ENCODE measurements at regions not wholly inside any gene's neighbourhood (a gene's known extent, or its start where the extent isn't known, plus 50 kb on each side); places are given as distances from the start of the nearest gene placed in this dataset.

GRCh38 chr18:5091741-5092140 is 105.3 kb downstream of the AKAIN1 start:
- ATAC-seq, result no peak
- Mint-ChIP-seq H3K4me3 (no peak overlapping the region), H3K27me3 (peaks cover 0 to 1% (median 0%) of the 10 kb centered on the region in 5 donors), H3K4me1 (no peaks in the 10 kb centered on the region), H3K36me3 (peaks cover 0 to 20% (median 18%) of the 10 kb centered on the region in 3 donors), H3K9me3 (peaks cover 0 to 43% (median 21%) of the 10 kb centered on the region in 9 donors), H3K27ac (no peak overlapping the region)
- POLR2A ChIA-PET, result no interaction called here
- DNase-seq, result no peak

DNA sequence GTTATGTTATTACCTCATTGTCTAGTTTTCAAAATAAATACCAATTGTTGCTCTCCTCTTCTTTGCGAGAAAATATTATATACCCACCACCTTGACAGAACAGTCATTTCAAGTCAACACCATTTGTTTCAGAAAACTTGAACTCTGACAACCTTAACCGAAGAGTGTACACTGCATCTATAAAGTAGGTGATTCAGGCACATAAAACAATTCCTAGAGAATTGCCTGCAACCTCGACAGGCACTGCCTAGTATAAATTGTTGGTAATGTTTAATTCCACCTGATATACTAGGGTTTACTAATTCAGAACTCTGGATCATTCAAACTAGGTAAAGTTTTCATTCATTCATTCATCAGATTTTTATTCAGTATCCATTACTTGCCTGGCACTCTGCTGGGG is 121.8 kb downstream of the AKAIN1 start:
- Mint-ChIP-seq H3K27me3 (peaks cover 0 to 15% (median 4%) of the 10 kb centered on the region in 5 donors), H3K9me3 (no peaks in the 10 kb centered on the region), H3K36me3 (no peaks in the 10 kb centered on the region), H3K4me1 (peaks cover 2 to 6% (median 3%) of the 10 kb centered on the region in 4 donors), H3K27ac (no peak overlapping the region), H3K4me3 (no peak overlapping the region)
- ATAC-seq, result no peak
- POLR2A ChIA-PET, result no interaction called here
- DNase-seq, result no peak

DNA sequence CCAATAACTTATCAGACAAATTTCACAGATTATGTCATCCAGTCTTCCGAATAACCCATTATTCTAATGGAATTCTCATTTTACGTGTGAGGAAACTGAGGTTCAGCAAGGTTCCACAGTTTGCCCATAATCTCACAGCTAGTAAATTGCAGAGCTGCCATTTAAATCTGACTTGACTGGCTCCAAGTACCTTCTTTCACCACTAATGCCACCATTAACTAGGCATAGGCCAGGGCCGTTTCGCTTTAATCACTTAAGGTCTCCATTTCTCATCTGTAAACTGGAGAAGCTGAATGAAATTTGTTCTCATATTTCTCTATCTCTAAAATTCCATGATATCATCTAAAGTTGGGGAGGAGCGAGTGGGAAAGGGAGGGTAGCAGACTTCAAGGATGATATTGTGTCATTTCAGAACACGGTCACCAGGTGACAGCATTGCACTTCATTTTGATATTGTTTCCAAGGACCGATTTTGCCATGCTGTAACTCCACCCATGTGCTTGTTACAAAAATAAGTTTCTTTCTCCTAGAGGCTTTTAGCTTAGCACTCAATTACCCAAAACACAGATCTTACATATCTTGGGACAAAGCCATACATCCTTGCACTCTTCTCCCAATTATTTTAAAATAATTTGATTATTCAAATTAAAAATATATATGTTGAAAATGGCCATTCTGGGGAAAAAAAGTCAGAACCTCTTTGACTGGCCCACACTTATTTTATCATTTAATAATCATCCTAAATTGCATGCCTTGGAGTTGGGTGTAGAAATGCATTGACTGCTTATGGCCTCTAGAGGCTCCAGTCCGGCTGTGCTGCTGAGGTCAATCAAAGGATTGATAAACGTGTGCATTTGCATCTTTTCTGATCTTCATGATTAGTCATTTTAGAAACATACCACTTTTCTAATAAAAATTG is 123.8 kb downstream of the AKAIN1 start:
- Mint-ChIP-seq H3K9me3 (no peaks in the 10 kb centered on the region), H3K36me3 (no peaks in the 10 kb centered on the region), H3K4me3 (no peak overlapping the region), H3K27me3 (peaks cover 0 to 15% (median 3%) of the 10 kb centered on the region in 5 donors), H3K27ac (no peak overlapping the region), H3K4me1 (peaks cover 2 to 6% (median 3%) of the 10 kb centered on the region in 4 donors)
- ATAC-seq, result peak; percentile 64 to 76
- POLR2A ChIA-PET, result no interaction called here
- peak in 8 of 10 donors; percentile 8 to 47 (median 28) for DNase-seq

DNA sequence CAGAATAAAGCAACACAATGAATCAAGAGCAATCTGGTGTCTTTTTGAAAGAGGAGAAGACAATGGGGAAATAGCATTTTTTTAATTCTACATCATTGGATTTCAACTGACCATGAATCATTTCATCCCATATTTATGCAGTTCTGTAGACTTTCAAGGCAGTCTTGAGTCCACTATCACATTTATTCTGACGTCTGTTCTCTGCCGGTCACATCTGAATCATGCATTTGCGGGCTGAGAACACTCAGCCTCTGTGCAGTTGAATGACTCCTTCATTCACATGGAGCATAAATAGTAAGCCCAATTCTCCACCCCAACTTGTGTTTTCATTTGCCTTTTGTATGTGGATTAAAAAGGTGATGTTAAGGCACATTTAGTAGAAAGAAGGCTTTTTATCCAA is 128.2 kb downstream of the AKAIN1 start:
- POLR2A ChIA-PET, result no interaction called here
- no peaks in the 10 kb centered on the region for H3K9me3 Mint-ChIP-seq
- ATAC-seq (no peak), DNase-seq (no peak)
- peaks cover 0 to 15% (median 0%) of the 10 kb centered on the region in 5 donors for H3K27me3 Mint-ChIP-seq
- peaks cover 2 to 6% (median 3%) of the 10 kb centered on the region in 4 donors for H3K4me1 Mint-ChIP-seq
- H3K36me3 Mint-ChIP-seq, result no peaks in the 10 kb centered on the region
- no peak overlapping the region for H3K27ac Mint-ChIP-seq
- H3K4me3 Mint-ChIP-seq, result no peak overlapping the region

DNA sequence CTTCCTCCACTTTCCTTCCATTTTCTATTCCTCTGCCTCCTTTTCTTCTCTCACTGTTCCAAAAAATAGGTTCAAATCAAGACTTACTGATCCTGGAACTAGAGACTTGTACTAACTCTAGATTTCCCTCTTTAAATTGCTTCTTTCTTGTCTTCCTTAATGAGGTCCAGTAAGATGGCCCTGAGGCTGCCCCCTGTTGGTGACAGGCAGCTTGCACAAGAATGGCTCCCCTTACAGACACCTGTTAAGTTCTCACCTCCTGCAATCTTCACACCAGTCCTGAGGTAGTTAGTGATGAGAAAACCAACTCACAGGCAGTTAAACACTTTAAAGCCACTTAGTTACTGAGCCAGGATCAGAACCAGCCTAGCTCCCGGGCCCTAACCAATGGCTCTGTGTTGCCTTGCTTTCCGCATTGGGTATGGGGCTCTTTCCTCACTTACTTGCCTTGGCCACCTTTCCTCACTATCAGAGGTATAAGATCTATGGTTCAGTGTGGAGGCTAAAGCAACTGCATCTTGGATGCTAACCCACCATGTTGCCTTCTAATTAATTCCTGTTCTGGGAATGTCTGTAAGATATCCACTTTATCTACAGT is 130.6 kb downstream of the AKAIN1 start:
- POLR2A ChIA-PET, result no interaction called here

DNA sequence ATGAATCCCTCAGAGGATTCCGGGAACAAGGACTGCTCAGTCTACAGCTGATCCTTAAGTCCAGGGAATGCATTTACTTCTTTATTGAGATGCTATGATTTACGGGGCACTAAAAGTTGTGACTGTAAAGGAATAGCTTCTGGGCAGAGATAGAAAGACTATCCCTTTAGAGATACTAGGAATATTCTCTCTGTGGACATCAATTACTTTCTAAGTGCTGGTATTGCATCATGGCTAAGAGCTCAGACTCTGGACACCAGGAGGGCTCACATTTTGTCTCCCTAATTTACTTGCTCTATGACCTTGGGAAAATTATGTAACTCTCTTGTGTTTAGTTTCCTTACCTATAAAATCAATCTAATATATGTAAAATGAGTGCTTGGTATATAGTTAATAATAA is 131.4 kb downstream of the AKAIN1 start:
- Mint-ChIP-seq H3K9me3 (no peaks in the 10 kb centered on the region), H3K27me3 (no peaks in the 10 kb centered on the region), H3K27ac (no peak overlapping the region), H3K4me3 (no peak overlapping the region), H3K36me3 (no peaks in the 10 kb centered on the region), H3K4me1 (no peaks in the 10 kb centered on the region)
- POLR2A ChIA-PET, result no interaction called here
- ATAC-seq (no peak), DNase-seq (no peak)

More for the DNA sequence above, 130.6 kb downstream of the AKAIN1 start:
- Mint-ChIP-seq H3K4me3 (no peak overlapping the region), H3K9me3 (no peaks in the 10 kb centered on the region), H3K36me3 (no peaks in the 10 kb centered on the region), H3K4me1 (no peaks in the 10 kb centered on the region), H3K27ac (peak overlapping the region in 1 of 10 donors; percentile 28), H3K27me3 (no peaks in the 10 kb centered on the region)
- ATAC-seq (no peak), DNase-seq (no peak)

DNA sequence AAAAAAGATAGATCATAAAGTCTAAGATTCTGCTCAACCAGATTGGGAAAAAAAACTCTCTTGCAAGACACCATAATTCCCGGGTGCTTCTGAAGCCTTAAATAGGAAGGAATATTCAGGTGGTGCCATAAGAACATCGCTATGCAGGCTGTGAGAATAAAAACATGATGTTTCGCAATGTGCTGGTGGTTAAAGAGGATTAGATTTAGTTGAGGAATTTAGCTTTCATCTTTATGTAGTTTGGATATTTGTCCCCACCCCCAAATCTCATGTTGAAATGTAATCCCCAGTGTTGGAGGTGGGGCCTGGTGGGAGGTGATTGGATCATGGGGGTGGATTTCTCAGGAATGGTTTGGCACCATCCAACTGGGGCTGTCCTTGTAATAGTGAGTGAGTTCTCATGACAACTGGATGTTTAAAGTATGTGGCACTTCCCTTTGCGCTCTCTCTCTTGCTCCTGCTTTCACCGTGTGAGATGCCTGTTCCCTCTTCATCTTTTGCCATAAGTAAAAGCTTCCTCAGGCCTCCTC is 132.2 kb downstream of the AKAIN1 start:
- no peaks in the 10 kb centered on the region for H3K27me3 Mint-ChIP-seq
- H3K9me3 Mint-ChIP-seq, result no peaks in the 10 kb centered on the region
- no peak overlapping the region for H3K27ac Mint-ChIP-seq
- DNase-seq, result no peak
- no peak for ATAC-seq
- H3K36me3 Mint-ChIP-seq, result no peaks in the 10 kb centered on the region
- H3K4me1 Mint-ChIP-seq, result no peaks in the 10 kb centered on the region
- H3K4me3 Mint-ChIP-seq, result no peak overlapping the region
- POLR2A ChIA-PET, result no interaction called here

DNA sequence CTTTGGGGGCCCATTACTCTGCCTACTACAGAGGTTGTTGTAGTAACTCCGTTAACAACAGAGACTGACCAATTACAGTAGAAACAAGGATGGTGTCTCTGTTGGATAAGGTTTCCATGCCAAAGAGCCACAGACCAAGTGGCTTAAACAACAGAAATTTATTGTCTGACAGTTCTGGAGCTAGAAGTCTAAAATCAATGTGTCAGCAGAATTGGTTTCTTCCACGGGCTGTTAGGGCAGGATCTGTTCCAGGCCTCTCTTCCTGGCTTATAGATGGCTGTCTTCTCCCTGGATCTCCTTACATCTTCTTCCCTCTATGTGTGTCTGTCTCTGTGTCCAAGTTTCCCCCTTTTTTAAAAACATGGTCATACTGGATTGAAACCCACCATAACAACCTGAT is 135.3 kb downstream of the AKAIN1 start:
- peak overlapping the region in 3 of 10 donors; percentile 13 to 64 (median 51) for H3K27ac Mint-ChIP-seq
- H3K4me3 Mint-ChIP-seq, result no peak overlapping the region
- ATAC-seq (no peak), DNase-seq (no peak)
- no peaks in the 10 kb centered on the region for H3K9me3 Mint-ChIP-seq
- peaks cover 16 to 24% (median 23%) of the 10 kb centered on the region in 4 donors for H3K4me1 Mint-ChIP-seq
- POLR2A ChIA-PET, result no interaction called here
- no peaks in the 10 kb centered on the region for H3K27me3 Mint-ChIP-seq
- no peaks in the 10 kb centered on the region for H3K36me3 Mint-ChIP-seq

DNA sequence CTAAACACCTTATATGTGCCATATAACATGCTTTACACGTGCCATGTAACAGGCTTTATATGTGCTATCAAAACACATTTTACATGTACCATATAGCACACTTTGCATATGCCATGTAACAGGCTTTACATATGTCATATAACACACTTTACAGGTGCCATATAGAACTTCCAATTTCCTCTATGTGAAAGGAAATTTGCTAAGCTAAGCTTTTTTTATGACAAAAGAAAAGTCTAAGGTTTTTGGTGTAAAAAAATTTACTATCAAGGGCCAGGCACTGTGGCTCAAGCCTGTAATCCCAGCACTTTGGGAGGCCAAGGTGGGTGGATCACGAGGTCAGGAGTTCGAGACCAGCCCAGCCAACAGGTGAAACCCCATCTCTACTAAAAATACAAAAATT is 136.5 kb downstream of the AKAIN1 start:
- Mint-ChIP-seq H3K4me3 (no peak overlapping the region), H3K9me3 (no peaks in the 10 kb centered on the region), H3K36me3 (no peaks in the 10 kb centered on the region), H3K27me3 (peaks cover 0 to 3% (median 0%) of the 10 kb centered on the region in 5 donors), H3K4me1 (peaks cover 16 to 25% (median 23%) of the 10 kb centered on the region in 4 donors), H3K27ac (peak overlapping the region in 1 of 10 donors; percentile 13)
- ATAC-seq, result no peak
- POLR2A ChIA-PET, result no interaction called here
- DNase-seq, result no peak

GRCh38 chr18:5059696-5060032 is 137.4 kb downstream of the AKAIN1 start:
- peak overlapping the region in 5 of 10 donors; percentile 8 to 92 (median 74) for H3K27ac Mint-ChIP-seq
- no peak for DNase-seq
- peaks cover 0 to 4% (median 0%) of the 10 kb centered on the region in 5 donors for H3K27me3 Mint-ChIP-seq
- POLR2A ChIA-PET, result interaction anchor here (2.4 kb wide), 1 partner anchor 235 kb away, joined by 7 read pairs; the partner anchor contains the start of gene ZBTB14
- H3K4me1 Mint-ChIP-seq, result peaks cover 16 to 25% (median 23%) of the 10 kb centered on the region in 4 donors
- H3K4me3 Mint-ChIP-seq, result peak overlapping the region in 2 of 10 donors; percentile 42 to 56
- no peaks in the 10 kb centered on the region for H3K9me3 Mint-ChIP-seq
- no peak for ATAC-seq
- no peaks in the 10 kb centered on the region for H3K36me3 Mint-ChIP-seq

- POLR2A ChIA-PET, result interaction anchor here (1.0 to 2.4 kb wide), 2 partner anchors 179 to 236 kb away, joined by 4 to 7 read pairs; partner anchors contain the start of gene ZBTB14
- Mint-ChIP-seq H3K9me3 (no peaks in the 10 kb centered on the region), H3K27ac (peak overlapping the region; percentile 47 to 95 (median 75)), H3K27me3 (peaks cover 0 to 4% (median 0%) of the 10 kb centered on the region in 5 donors), H3K4me3 (peak overlapping the region; percentile 17 to 83 (median 51)), H3K36me3 (no peaks in the 10 kb centered on the region), H3K4me1 (peaks cover 16 to 25% (median 23%) of the 10 kb centered on the region in 4 donors)
- ATAC-seq, result peak; percentile 88 to 97
- peak in 9 of 10 donors; percentile 8 to 79 (median 62) for DNase-seq
These were observed 138.0 kb downstream of the AKAIN1 start for GRCh38 chr18:5058768-5059695.
